ENCODE measurements at regions not wholly inside any gene's neighbourhood (a gene's known extent, or its start where the extent isn't known, plus 50 kb on each side); places are given as distances from the start of the nearest gene placed in this dataset.

DNA sequence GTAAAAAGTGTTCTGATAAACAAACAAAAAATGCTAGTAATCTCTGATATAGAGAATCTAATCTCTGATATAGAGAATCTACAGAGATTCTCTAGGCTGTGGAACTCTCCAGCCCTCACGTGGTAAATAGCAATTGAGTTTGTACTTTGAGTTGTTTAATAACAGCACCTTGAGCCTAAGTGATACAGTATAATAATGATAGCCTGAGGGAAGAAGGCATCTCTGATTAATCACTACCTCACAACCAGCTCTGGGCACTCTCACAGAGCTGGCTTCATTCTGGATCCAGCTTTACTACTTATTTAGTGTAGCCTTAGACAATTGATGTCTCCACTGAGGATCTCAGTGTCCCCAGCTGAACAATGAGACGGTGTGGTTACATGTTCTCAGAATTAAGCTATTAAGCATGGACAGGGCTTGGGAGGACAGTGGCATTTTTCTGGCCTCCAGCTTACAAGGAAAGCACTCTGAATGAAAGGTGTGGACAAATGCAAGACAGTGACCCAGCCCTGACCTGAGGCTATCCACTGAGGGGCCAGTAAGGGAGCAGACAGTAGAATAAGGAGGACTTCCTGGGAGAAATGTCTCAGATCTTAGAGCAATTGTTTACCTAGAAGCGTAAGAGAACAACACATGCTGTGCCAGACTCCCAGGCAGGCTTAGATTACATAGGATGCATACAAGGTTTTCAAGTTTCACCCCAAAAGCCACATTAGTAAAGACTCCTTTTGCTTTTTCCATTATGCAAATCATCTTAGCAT, 88.7 kb upstream of the DRD2 start:
- DNase-seq: no peak
- in situ Hi-C loops (cut with HindIII; ENCODE audit: low pct_ligation_motif_present, low pct_unique_long_range_greater_than_20kb, low sequenced_read_pairs): no loop called here

DNA sequence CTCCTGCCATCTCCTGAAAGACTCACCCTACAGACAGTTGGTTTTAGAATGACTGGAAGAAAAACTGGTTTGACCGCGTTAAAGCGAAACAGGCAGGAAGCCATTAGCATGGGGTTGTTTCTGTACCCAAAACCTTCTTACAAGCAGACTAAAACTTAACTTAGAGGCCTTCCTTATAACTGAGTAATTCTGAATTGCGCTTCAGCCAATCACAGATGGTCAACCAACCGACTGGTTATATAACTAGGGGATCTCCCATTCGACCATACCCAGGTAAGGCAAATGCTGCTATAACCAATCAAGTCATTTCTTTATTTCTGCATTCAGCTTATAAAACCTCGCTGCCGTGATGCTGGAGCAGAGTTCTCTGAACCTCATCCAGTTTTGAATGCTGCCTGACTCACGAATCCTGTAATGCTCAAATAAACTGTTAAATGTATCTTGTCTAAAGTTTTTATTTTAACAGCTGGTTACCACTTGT, 87.8 kb upstream of the DRD2 start:
- in situ Hi-C loops (cut with HindIII; ENCODE audit: low pct_ligation_motif_present, low pct_unique_long_range_greater_than_20kb, low sequenced_read_pairs): no loop called here
- no peak for DNase-seq

DNA sequence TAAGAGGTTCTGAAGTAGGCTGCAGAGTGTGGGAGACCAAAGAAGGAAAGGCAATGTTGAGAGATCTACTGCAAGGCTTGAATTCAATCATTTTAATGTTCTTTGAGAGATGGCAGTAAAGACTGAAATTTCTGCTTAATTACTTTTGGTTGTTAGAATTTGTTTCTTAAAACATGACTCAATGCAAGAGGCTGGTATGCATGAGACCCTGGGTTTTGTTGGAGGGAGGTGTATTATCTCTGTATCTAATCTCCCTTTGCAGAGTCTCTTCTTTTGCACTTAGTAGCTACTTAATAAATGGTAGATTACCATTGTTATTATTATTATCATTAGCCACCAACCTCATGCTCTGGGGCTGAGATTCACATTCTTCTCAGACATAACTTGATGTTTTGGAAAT, 87.4 kb upstream of the DRD2 start:
- in situ Hi-C loops (cut with HindIII; ENCODE audit: low pct_ligation_motif_present, low pct_unique_long_range_greater_than_20kb, low sequenced_read_pairs): no loop called here
- DNase-seq: no peak

DNA sequence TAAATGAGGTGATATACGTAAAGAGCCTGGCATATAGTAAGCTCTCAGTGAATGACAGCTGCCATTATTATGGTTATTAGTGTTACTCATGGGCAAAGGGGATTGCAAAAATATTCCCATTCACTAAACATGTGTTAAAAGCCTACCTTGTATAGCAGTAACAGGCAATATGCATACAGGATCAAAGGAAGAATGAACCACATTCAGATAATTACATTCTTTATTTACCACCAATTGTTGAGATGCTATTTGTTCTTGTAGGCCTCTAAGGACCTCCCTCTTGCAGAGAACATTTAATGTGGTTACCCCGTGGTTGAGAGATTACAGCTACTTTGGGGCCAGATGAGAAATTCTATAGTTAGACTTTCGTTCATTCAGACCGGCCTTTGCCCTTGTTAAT, 82.7 kb upstream of the DRD2 start:
- no peak for DNase-seq
- in situ Hi-C loops (cut with HindIII; ENCODE audit: low pct_ligation_motif_present, low pct_unique_long_range_greater_than_20kb, low sequenced_read_pairs): no loop called here

DNA sequence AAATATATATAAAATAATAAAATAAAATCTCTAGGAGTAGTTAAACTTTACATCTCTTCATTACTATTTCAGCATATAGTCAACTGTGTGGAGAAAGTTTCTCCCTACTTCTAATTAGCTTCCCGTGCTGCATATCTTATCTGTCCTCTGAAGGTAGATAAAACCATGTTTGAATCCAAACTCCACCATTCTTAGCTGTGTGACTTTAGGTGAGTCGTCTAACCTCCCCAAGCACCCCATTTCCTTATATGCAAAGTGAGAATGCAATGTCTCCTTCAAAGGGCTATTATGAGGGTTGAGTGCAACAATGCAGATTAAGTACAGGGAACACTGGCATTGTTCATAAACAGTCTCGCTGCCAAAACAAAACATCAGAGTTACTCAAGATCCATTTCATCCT, 80.8 kb upstream of the DRD2 start:
- in situ Hi-C loops (cut with HindIII; ENCODE audit: low pct_ligation_motif_present, low pct_unique_long_range_greater_than_20kb, low sequenced_read_pairs): no loop called here
- no peak for DNase-seq

DNA sequence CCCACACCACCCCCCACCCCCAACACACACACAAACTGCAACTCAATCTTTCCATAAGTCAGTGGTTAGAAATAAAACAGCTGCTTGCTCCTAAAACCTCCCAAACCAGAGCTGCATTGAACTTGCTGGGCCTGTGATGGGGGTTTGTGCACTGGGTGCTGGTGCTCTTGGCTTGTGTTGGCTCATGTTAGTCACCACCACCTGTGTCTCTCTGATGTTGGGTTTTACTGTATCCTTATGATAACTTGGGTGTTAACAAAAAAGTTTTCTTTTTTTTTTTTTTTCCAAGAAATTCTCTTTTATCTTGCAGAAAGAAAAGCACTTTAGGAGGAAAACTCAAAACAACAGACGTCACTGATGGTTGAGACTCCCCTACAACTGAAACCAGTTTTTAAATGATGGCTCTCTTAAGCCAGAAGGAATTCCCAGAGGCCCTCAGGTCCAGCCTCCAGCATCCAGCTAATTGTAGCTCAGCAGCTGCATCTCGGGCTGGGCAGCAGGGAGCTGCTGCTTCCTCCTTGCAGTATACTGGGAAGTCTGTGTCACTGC, 79.9 kb upstream of the DRD2 start:
- in situ Hi-C loops (cut with HindIII; ENCODE audit: low pct_ligation_motif_present, low pct_unique_long_range_greater_than_20kb, low sequenced_read_pairs): no loop called here
- DNase-seq: no peak

DNA sequence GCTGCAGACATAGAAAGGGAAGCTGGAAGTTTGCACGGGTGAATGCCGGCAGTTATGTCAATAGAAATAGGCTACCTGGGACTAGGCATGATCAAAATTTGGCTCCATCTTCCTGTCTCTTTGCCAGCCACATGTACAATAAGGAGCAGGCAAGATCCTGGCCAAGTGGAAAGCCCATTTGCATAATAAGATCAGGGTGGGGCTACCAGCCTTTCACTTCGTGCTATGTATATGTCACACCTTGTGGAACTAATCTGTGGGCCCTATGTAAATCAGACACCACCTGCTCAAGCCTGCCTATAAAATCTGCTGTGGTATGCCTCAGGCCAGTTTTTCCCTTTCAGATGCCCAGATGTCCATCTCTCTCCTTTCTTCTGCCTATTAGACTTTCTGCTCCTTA, 79.3 kb upstream of the DRD2 start:
- no peak for DNase-seq
- in situ Hi-C loops (cut with HindIII; ENCODE audit: low pct_ligation_motif_present, low pct_unique_long_range_greater_than_20kb, low sequenced_read_pairs): no loop called here

DNA sequence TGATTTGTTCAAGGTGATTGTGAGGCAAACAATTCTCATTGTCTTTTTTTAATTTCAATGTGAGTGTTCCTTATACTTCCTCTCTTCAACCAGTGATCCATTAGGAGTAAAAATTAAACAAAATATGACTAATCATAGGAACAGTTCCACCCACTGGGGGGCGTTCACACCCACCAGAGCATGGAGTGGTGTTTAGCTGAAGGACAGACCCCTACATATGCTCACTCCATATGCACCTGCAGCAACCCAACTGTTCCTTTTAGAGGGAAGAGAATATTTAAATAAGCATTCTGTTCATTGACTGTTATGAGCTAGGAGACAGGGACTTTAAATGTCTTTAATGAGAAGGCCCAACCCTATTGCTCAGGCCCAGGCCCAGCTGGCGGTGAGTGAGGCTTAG, 78.7 kb upstream of the DRD2 start:
- in situ Hi-C loops (cut with HindIII; ENCODE audit: low pct_ligation_motif_present, low pct_unique_long_range_greater_than_20kb, low sequenced_read_pairs): no loop called here
- DNase-seq: peak; percentile 2

DNA sequence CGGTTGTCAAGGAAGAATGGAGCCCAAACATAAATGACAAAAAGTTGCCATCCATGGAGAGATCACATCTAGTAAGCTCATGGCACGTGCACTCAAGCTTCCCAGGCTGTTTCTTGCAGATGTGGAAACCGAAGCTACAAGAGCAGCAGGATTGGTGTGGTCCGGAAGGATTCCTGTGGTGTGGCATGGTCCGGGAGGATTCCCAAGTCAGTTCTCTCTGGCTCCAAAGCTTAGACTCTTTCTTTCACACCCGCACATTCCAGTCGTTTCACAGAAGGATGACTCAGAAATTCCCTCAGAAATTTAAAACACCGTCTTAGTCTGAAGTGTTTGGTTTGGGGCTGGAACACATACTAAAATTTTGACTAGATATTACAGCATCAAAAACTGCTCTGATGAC, 78.0 kb upstream of the DRD2 start:
- in situ Hi-C loops (cut with HindIII; ENCODE audit: low pct_ligation_motif_present, low pct_unique_long_range_greater_than_20kb, low sequenced_read_pairs): no loop called here
- DNase-seq: peak; percentile 92

DNA sequence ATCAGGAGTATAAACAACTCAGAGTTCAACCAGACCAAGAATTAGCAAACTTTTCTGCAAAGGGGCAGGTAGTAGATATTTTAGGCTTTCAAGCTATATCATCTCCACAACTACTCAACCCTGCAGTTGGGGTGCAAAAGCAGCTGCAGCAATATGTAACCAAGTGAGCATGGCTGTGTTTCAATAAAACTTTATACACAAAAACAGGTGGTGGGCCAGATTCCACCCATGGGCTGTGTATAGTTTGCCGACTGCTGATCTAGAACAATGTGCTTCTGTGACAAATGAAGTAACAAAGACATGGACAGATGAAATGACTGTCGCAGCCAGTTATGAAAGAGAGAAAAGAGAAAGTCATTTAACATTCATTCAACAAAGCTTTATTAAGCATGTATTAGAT, 77.1 kb upstream of the DRD2 start:
- in situ Hi-C loops (cut with HindIII; ENCODE audit: low pct_ligation_motif_present, low pct_unique_long_range_greater_than_20kb, low sequenced_read_pairs): no loop called here

DNA sequence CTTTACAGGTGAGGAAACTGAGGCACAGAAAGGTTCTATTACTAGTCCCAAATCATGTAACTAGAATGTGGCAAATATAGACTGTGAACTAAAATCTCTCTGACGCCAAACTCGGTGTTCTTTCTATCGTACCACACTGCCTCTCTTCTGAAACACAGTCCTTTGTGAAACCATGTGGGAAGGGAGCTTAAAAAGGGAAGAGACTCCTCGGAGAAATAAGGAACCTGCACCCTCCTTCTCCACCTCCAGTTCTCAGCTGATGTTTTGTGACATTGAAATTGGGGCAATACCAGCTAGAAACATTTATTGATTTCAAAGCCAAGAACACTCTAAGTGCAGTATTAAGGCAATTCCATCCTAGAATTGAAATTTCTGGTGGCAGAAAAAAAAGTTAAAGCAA, 76.4 kb upstream of the DRD2 start:
- no peak for DNase-seq

More for the DNA sequence above, 77.1 kb upstream of the DRD2 start:
- DNase-seq: no peak

DNA sequence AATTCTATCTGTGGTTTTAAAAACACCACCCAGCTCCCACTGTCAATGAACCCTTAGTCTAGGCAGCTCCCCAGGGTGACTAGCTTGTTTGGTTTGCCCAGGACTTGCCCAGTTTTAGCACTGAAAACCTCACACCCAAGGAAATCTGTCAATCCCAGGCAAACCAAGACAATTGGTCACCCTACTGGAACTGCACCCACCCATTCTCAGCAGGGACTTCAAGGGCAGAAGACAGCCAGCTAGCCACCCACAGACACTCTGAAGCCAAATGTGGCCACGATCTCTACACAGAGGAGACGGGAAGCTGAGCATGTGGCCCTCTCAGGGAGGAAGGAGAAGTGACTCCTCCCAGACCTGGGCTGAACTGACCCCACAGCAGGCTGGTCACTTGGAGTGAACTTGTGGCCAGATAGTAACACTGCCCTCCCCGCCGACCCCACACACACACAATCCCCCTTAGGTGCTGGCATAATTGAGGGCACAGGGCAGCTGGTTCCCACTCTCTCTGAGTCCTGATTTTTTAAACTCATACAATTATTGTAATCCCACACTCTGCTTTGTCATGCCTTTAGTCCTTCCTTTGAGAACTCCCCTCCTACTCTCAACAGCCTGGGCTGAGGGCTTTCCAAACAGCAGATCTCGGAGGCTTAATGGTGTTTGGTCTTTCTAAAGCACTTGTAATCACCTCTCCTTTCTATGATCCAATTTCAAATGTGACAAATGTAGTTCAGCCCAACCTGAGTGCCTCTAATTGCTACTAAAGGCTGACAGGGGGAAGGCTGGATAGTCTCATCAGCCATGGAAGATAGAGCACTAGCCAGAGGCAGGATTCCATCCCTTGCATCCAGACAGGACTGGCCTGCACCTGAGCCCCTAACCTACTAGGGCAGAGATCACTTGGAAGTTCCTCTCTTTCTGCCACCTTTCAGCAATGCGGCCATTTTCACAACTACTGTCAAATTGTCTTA, 74.7 kb upstream of the DRD2 start:
- DNase-seq: no peak
- in situ Hi-C loops (cut with HindIII; ENCODE audit: low pct_ligation_motif_present, low pct_unique_long_range_greater_than_20kb, low sequenced_read_pairs): no loop called here

More for the DNA sequence above, 76.4 kb upstream of the DRD2 start:
- in situ Hi-C loops (cut with HindIII; ENCODE audit: low pct_ligation_motif_present, low pct_unique_long_range_greater_than_20kb, low sequenced_read_pairs): no loop called here

DNA sequence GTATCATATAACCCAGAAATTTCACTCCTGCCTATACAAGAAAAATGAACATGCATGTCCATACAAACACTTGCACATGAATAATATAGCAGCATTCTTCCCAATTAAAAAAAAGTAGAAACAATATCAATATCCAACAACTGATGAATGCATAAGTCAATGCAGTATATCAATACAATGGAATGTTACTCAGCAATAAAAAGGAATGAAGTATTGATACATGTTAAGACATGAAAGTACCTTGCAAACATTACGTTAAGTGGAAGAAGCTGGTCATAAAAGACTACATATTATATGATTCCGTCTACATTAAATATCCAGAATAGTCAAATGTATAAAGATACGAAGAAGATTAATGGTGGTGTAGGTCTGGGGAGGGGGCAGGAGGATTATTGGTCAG, 73.9 kb upstream of the DRD2 start:
- DNase-seq: no peak
- in situ Hi-C loops (cut with HindIII; ENCODE audit: low pct_ligation_motif_present, low pct_unique_long_range_greater_than_20kb, low sequenced_read_pairs): no loop called here

DNA sequence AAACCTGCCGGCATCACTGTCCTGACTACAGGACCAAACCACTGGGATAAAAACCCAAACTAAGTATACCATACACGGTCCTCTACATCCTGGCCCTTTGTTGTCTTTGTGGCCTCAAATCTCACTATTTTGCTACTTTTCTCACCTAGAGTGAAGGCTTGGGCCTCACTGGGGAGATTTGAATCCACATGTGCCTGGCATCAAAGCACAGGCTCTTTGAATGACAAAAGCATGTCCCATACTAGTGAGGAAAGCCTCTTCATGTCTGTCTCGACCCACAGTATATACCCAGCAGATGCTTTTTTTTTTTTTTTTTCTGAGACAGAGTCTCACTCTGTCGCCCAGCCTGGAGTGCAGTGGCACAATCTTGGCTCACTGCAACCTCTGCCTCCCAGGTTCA, 72.5 kb upstream of the DRD2 start:
- in situ Hi-C loops (cut with HindIII; ENCODE audit: low pct_ligation_motif_present, low pct_unique_long_range_greater_than_20kb, low sequenced_read_pairs): no loop called here
- no peak for DNase-seq

DNA sequence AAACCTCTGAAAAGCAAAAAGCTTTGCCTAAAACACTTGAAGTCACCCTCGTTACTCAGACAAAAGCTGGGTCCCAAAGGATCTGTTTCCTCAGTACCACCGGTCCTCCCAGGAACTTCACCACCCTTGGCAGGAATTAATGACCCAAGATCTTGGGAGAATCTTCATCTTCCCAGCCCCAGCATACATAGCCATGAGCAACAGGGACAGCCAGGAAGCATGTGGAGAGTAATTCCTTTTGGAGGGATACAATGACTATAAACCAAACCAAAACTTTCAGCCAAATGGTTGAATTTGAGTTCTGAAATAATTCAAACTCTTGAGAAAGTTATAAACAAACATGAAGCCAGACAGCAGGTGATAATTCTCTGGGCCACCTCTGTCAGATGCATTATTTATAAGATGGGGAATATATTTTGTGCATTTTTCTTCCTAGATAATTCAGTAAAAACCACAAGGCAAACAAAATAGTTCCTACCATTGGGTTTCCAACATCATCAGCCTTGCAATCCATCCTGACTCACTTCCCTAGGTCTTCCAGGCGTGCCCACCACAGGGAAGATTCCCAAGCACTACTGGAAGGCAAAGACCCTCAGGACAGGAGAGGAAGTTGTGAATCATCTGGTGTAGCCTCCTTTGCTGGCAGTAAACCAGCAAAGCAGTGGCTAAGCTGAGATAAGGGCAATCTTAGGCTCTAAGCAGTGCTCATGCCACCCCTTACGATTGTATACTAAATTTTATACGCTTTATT, 71.7 kb upstream of the DRD2 start:
- DNase-seq: no peak
- in situ Hi-C loops (cut with HindIII; ENCODE audit: low pct_ligation_motif_present, low pct_unique_long_range_greater_than_20kb, low sequenced_read_pairs): no loop called here

DNA sequence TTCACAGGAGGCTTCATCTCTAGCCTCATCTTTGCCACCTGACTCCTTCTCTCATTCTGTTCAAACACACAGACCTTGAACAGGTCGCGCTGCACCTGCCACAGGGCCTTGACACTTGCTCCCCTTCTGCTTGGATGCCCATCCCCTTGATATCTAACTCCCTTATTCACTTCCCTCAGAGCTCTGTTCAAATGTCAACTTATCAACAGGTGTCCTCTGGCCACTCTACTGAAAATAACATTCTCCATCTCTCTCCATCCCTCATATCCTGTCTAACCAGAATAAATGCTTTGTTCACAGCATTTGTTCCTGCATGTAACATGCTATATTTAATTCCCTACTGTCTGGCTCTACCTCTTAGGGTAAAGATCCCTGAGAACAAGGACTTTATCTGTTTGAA, 67.2 kb upstream of the DRD2 start:
- DNase-seq: no peak
- in situ Hi-C loops (cut with HindIII; ENCODE audit: low pct_ligation_motif_present, low pct_unique_long_range_greater_than_20kb, low sequenced_read_pairs): no loop called here

DNA sequence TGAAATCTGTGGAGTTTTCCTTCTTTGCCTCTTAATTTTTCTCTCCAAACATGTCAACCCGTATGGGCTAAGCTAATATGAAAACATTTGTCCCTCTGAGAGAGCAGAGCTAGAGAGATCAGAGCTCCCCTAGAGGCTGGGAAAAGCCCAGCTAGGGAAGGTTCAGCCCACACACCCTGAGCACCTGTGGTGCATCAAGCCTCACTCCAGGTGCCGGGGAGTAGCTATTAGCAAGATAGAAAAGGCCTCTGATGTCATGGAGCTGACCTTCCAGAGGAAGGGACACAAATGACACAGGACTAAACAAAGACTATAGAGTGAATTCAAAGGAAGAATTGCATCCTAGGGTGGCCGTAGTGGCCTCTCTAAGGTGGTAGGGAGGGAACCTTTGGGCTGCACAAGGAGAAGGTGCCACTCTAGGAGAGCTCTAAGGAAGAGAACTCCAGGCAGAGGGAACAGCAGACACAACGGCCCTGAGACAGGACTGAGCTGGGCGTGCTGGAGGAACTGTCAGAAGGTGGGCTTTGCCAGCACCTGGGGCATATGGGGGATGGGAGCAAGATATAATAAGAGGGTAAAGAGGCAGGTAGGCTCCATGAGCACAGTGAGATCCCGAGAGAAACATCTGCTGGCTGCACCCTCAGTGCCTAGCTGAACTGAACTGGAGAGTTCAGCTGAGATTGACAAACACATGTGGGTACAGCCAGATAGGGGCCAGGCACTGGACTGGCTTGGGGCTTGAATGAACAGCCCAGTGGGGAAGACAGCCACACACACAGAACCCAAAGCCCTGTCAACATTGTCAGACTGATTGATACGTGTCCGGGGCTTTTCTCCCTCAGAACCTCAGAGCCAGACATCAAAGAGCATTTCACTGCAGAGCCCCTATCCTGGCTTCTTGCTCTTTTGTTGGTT, 65.5 kb upstream of the DRD2 start:
- in situ Hi-C loops (cut with HindIII; ENCODE audit: low pct_ligation_motif_present, low pct_unique_long_range_greater_than_20kb, low sequenced_read_pairs): no loop called here
- DNase-seq: no peak

Measured in ACHN (cell line).